Stimulated activated CD4-positive, alpha-beta T cell treated with anti-CD3 and anti-CD28 coated beads, Interleukin-2, amount 100 ng/mL, for 4 hours (primary cell): ENCODE measurements at regions not wholly inside any gene's neighbourhood (a gene's known extent, or its start where the extent isn't known, plus 50 kb on each side); places are given as distances from the start of the nearest gene placed in this dataset.
A peak's percentile ranks its signal among the peaks of the same experiment; 100 is the strongest.
"Not testable (repeated sequence)": the region's sequence is repeated elsewhere in the genome, so short reads cannot be mapped to it uniquely, and the experiment has no call there.

ENCODE experiments used
- DNase-seq: peaks from one replicate; pipeline ENCODE4 v3.0.0-alpha.2; 2020; ENCODE audit warnings: low read depth

DNA sequence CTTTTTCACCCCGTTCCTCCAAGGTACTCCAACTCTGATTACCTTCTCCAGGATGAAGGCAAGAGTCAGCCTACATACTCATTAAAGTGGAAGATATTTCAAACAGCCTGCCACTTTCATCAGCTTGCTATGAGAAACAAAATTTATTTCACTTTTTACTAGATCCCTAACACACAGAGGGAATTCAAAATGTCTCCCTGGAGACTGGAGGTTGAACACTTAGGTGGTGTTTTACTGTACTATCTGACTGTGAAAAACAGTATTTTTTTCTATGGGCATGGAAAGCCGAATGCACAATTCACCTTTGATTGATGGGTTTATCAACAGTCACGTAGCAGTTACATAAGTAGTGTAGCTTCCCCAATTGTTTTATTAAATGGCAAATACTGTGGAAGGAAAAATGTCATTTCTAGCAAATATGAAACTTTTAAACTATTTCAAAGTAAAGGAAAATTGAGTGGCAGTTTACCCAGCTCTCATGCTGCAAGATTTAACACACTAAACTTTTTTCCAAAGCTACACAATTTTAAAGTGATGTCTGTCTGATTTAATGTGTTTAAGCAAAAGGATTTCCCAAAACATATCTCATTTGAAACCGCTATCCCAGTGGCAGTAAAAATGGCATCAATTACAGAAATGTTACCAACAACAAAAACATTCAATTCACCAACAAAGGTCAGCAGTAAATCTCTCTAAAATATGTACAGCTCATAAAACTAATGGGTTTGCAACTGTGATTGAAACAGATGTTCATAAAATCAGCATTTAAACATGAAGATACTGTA lies 125.0 kb upstream of the TLE4 start:
- no peak for DNase-seq

DNA sequence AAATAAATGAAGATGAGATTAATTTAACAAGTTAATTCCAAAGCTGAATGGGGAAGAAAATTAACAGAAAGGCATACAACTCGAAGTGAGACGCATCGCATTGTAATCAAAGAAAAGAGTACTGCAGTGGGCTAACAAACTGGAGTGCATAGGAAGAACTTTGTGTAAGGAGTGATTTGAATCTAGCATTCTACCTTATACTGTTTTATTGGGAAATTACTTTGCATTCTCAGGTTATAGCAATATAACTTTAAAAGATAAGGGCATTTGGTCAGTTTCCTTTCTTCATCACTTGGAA lies 124.5 kb upstream of the TLE4 start:
- DNase-seq = no peak

DNA sequence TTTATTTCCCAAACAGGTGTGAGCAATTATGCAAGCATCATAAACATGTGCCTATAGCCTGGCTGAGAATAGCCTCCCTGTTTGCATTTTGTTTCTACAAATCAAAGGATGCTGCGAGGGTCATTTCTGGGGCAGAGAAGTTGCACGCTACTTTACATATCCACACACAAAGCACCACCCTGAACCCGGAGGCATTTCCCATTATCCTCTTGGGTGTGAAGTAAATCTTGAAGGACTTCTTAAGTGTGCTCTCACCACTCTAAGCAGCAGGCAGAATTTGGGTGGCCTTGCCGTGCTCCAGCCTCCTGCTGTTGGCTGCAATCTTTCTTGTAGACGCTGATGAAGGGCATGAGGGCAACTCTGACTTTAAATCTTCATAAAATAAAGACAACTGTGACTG lies 124.0 kb upstream of the TLE4 start:
- DNase-seq = no peak

DNA sequence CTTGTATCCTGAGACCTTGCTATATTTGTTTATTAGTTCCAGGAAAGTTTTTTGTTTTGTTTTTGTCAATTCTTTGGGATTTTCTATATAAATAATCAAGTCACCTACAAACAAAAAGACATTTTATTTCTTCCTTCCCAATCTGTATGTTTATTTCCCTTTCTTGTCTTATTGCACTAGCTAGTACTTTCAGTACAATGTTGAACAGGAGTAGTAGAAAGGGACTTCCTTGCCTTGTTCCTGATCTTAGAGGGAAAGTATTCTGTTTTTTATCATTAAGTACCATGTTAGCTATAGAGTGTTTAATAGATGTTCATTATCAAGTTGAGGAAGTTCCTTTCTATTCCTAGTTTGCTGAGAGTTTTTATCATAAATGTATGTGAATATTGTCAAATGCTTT lies 119.5 kb upstream of the TLE4 start:
- DNase-seq = no peak

DNA sequence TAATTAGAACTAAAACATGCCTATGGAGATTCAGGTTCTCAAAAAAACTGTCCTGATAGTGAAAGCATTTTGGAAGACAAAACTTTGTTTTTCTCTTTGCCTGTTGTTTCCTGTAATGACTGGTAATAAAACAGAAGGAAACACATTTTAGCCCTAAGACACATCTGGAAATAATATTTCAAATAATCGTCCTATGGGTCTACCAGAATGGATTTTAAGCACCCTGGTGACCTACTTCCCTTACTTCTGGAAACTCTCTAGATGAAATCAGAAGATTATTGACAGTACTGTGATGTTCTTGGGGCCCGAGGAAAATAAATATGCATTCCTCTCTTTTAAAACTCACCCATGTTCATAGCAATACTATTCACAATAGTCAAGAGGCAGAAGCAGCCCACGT lies 110.1 kb upstream of the TLE4 start:
- DNase-seq = no peak

DNA sequence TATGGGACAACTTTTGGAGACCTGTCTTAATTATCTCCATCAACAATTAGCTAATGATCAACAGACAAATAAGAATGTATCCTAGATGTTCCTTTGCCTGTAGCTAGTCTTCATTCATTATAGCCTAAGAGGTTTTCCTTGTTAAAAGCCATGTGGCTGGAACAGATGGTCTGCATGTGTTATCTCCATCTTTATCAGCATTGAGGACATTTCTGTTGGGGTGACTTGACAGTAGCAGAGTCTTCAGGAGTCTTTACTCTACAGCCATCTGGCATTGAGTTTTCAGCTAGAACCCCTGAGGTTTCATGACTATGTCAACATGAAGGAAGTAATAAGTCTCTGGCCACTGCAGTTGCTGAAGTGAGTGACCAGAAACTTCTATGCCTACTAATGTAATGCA lies 106.6 kb upstream of the TLE4 start:
- DNase-seq = no peak

DNA sequence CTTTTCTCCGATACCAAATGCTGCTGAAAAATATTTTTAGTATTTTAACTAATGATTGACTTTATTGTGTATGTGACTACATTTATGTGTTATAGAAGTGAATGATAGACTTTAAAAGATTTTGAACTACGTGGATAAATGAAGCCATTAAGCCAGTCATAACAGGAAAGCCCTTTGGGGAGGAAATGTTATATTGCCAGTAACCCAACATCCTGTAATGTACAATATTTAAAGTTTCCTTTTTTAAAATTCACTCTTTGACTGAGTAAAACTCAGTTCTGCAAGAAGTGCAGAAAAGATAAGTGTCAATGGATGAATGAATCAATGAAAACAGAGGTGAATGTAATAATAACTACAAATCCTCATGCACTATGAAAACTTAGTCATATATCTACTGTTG lies 102.6 kb upstream of the TLE4 start:
- DNase-seq = no peak

DNA sequence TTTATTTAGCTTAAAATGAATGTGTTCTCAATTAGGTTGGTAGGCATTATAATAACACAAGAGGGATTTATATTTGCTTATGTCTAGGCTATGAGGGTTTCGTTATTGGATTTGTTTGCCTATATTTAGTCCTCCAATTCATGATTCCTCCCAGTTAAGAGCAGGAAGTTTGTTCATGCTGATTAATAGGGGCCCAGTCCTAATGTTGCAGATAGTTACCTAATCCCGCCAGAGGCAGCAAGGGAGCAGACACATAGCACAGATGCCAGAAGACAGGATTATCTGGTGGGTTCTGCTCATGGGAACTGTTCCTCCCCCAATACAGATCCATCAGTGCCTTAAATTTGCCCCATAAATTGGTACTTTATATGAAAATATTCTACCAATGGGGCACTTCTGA lies 100.8 kb upstream of the TLE4 start:
- DNase-seq = no peak

DNA sequence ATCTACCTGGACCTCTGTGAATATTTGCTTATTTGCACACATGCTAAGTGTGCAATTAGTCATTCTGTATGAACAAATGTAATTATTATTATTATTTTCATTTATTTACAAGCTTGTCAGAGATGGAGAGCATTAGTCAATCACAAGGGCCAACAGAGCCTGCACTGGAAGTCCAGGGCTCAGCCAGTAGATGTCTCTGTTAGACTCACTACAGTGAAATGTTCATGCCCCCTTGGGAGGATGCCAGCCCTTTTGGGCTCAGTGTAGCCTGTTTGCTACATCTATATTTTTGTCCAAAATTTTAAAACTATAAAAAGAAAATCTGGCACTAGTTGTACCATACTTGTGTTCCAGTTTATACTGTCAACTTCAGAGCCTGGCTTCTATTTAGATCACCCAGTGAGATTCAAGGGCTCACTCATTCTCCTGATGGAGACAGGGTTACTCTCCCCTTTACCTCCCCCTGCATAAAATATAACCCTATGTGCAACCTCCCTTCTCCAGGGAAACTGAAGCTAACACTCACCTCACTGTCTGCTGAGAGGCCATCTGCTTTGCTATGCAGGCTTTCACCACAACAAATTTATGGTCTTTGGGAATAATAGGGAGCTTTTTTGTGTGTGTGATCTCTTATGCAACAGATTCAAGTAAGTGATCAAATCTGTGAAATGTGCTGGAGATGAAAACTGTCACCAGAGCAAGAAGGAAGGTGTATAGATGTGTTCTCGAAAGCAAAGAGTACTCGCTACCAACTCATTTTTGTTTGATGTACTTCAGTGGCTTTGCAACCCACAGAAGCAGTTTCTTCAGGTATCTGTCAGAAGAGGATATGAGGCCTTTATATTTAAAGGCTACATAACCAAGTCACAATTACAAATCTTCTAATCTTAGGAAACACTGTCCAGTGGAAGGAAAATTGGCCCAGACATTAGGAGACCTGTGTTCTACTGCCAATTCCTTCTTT lies 99.9 kb upstream of the TLE4 start:
- peak; percentile 5 for DNase-seq

DNA sequence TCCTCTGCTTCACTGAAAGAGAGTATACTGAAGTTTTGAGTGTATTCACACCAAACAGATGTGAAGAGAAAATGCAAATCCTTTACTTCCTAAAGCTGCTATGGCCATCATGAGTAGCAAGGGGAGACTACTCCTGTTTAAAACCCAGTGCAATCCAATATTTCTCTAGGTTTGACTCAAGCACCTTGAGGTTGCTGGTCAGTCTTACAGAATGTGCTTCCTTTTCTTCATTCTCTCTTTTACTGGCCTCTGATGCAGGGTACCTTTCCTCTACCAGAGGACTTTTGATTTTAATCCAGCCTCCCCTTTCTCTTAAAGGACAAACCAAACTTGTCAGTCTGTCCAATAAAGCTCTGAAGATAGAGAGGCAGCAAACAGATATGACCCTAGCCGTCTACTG lies 98.1 kb upstream of the TLE4 start:
- no peak for DNase-seq

DNA sequence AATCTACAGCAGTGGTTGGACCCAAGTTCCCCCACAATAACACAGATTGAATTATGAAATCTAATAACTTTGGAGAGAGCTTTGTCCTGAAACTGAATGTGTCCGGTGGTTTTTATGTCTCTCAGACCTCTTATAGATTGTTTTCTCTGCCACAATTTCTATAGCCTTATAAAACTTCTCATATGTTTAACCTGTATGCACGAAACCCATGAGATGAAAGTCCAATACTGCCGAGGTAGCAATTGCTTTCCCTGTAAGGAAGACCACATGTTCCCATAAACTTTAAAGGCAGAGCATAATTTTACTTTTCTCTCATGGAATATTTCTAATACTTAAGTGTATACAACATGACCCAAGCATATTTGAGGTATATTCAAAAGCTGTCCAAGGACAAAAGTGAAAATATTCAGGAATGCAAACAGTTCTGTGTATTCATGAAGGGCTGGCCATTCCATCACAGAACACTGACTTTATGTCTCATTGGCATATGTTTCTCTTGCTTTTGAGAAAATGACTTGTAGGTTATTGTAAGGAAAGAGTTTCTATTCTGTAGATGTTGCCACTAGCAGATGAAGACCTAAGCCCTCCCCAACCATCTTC lies 94.4 kb upstream of the TLE4 start:
- DNase-seq = no peak

DNA sequence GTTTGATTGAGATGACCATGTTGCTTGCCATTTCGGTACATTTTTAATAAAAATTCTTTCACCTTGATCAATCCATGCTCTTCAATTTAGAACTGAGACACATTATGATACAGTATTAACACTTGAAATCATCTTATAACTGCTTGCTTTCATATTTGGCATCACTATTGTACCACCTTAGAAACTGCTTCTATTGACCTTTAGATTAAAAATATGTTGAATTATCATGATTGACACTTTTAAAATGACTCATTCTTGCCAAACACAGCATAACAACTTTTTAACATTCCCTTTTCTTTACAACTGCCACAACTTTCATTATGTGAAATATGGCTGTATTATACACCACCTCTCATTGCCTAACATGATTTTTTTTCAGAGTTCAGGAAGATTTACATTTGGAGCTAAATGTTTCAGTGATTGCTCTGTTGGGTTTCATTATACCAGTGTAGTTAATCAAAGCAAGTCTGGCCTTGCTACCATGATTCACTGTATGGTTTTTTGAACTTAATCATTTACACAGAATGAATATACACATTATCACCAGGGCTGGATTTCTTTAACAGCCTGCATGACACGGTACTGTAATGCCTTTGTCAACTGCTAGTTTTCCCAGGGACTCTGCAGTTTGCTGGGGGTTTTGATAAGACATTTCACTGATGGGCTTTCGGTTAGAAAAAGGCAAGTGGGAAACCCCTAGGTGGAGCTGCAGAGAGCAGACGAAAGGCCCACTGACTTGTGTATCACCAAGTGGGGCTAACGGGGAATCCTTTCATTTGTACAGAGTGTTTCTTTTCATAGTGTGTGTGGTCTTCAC lies 93.6 kb upstream of the TLE4 start:
- DNase-seq = no peak

DNA sequence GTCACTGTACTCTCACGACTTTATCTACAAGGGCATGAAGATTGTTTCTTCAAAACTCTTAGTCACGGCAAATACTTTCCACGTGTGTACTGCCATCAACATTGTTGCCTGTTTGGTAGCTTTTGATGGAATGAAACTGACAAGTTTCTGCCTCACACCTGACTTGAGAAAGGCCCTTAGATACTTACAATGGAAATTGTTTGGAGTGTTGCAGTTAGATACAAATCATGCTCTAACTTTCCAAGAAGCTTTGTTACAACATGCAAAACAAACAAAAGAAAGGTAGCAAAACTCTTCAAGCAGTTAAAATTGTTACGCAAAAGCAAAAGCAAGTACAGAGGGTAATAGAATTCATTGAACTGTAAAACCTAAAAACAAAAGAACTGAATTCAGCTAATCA lies 91.1 kb upstream of the TLE4 start:
- no peak for DNase-seq

DNA sequence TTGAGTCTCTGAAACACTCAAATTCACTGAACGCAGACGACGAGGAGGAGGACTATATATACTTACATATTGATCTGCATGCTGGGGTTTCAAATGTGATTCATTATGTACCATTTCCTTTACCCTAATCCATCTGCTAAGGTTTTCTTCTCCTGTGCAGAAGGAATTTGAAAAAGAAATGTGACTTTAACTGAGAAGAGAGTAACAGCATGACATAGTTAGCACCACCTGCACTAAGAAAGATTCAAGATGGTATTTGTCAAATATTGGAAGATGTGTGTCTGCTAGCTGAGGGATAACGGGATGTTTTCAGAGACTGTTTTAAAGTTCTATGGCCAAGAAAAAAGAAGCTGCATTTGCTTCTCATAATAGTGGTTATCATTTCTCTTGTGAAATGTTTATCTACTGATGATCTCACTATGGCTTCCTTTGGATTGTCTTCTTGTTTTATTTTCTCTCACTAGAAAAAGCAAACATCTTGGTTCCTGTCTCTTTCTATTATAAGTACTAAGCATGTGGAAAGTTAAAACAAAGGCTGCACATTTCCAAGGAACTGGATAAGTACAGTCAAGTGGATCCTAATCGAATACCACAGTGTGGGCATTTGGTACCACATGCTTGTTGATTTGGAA lies 89.8 kb upstream of the TLE4 start:
- DNase-seq = no peak

DNA sequence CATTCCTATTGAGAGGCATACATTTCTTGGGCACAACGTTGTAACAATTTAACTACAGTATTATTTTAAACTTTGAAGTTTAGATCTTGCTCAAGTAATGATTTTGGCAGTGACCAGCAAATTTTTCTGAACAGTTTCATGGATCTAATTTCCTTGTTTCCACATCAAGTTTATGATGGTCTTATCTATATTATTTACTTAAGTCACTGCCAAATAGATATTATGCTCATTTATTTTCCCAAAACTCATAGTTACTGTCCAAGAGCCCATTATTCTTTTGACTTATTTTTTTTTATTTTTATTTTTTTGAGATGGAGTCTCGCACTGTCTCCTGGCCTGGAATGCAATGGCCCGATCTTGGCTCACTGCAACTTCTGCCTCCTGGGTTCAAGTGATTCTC lies 86.5 kb upstream of the TLE4 start:
- DNase-seq = no peak

DNA sequence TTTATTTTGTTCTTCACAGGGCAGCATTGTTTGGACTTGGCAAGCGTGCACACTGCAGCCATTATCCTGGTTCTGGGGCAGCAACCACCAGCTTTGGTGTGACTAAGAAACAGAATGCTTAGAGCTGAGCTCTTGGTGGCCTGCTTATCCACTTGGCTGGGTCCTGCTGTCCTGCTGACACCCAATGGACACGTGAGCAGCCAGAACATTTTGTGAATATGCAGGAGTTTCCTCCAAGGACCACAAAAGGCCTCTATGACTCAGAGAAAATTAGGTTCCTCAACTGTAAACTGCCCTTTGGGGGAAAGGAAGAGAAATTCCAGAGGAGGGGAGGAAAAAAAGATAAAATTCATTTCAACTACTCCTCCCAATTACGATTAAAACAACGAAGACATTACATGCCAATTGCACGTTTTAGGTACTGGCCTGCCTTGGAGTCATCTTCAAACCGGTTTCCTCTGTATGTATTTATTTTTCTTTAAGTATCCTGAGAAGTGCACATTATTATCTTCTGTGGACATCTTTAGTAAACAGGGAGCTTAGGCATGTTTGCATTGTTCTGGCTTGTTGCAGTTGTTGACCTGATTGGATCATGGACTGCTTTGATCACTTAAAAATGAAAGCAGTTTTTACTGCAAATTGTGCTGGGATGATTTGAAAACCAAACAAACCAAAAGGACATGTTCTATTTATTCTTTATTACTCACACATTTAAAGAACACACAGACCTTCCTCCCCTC lies 82.3 kb upstream of the TLE4 start:
- DNase-seq = no peak

DNA sequence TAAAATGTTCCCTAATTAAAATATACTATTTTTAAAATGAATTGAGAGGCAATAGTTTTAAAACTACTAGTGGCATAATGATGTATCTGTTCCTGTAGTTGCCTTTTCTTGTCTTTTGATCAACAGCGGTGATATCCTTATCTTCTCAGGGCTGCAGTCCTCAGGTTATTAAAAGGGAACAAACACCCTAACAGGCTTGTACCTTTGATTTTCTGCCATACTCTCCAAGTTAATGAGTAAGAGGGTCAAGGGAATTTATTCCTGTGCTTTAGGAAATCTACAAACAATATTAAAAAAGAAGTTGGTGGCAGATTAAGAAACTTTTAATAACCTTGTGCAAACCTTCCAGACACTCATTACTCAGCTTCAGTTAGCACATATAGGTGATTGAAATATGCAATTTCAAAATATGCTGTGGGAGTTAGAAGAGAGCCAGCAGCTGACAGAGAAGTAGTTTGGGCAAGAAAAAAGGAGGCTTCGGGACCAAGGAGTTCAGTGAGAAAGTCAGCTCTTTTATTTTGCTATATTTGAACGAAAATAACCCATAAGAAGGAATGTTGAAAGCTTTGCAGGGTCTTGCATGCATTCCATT lies 81.0 kb upstream of the TLE4 start:
- DNase-seq = no peak

DNA sequence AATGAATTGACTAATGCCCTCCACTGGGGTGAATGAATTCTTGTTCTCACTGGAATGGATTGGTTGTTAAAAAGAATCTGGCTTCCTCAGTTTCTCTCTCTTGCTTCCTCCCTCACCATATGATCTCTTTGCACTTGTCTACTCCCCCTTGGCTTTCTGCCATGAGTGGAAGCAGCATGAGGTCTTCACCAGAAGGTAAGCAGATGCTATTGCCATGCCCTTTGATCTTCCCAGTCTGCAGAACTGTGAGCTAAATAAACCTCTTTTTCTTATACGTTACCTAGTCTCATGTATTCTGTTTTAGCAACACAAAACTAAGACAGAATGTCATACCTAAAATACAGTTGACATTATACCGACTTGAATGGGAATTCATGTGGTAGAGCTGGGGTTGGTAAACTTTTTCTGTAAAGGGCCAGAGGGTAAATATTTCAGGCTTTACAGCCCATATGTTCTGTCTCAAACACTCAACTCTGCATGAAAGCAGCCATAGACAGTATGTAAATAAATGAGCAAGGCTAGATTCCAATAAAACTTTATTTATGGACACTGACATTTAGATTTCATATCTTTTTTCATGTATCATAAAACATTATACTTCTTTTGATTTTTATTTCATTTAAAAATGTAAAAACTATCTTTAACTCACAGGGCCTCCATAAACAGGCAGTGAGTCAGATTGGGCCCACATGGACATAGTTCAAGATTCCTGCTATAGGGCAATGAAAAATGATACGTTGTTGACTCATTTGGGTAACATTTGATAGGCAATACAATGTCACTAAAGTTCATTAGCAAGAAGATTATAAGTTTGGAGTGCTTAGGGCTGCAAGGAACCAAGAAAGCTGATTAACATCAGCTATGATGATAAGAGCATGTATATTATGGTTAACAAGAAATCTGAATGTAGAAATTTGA lies 79.4 kb upstream of the TLE4 start:
- no peak for DNase-seq

DNA sequence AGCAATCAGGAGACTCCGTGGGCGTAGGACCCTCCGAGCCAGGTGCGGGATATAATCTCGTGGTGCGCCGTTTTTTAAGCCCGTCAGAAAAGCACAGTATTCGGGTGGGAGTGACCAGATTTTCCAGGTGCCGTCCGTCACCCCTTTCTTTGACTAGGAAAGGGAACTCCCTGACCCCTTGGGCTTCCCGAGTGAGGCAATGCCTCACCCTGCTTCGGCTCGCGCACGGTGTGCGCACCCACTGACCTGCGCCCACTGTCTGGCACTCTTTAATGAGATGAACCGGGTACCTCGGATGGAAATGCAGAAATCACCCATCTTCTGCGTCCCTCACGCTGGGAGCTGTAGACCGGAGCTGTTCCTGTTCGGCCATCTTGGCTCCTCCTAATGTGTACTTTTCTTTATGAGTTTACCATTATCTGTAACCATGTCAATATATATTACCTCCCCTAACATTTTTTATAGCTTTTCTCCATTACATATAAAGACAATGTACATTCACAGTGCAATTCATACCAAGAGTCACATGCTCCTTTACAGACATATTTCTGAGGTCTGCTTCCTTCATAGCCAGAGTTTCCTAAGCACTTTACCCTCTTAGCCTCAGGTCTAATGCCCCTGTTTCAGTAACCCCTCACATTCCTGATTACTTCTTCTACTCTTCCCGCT lies 71.4 kb upstream of the TLE4 start:
- not testable (repeated sequence) for DNase-seq
